CD4-positive, alpha-beta memory T cell (primary cell): ENCODE measurements at regions not wholly inside any gene's neighbourhood (a gene's known extent, or its start where the extent isn't known, plus 50 kb on each side); places are given as distances from the start of the nearest gene placed in this dataset.
"Not testable (repeated sequence)": the region's sequence is repeated elsewhere in the genome, so short reads cannot be mapped to it uniquely, and the experiment has no call there.

ENCODE experiments used
- CTCF ChIA-PET: fragments of 350-600 bp; sonication (Branson Sonifier 250); formaldehyde crosslinking; loops from one replicate; lab custom pipeline; 2021; ENCODE audit warnings: inconsistent platforms; ENCODE audit not compliant: partially characterized antibody; lab: Charles Lee
- POLR2A ChIA-PET: fragments of 350-600 bp; sonication (Branson Sonifier 250); formaldehyde crosslinking; loops from one replicate; lab custom pipeline; 2021; ENCODE audit not compliant: partially characterized antibody; lab: Charles Lee
- DNase-seq, 5 donors: peaks; one replicate each; pipeline versions ENCODE4 v3.0.0 to v3.0.0-alpha.2; 2020 to 2022; ENCODE audit warnings: mixed read lengths in 1 of 5
- H3K27ac ChIP-seq: one replicate; pipeline ENCODE4 v1.7.0; 2013; ENCODE audit warnings: low read depth, low read length
- H3K27me3 ChIP-seq: 2 replicates; pipeline ENCODE4 v1.7.0; 2013; ENCODE audit warnings: mild to moderate bottlenecking, low read length, moderate library complexity; ENCODE audit not compliant: insufficient read depth
- H3K36me3 ChIP-seq: 2 replicates; pipeline ENCODE4 v1.7.0; 2013; ENCODE audit warnings: mild to moderate bottlenecking, low read length, moderate library complexity; ENCODE audit not compliant: insufficient read depth
- H3K4me1 ChIP-seq: 2 replicates; pipeline ENCODE4 v1.7.0; 2013; ENCODE audit warnings: mild to moderate bottlenecking, low read length, moderate library complexity; ENCODE audit not compliant: insufficient read depth
- H3K4me3 ChIP-seq, 2 donors: one replicate each; pipeline ENCODE4 v1.7.0; 2013; ENCODE audit warnings: low read length in 2 of 2, mild to moderate bottlenecking in 1 of 2
- H3K9me3 ChIP-seq, 2 donors: one replicate each; pipeline ENCODE4 v1.7.0; 2013; ENCODE audit warnings: low read length in 2 of 2, control low read depth in 1 of 2; ENCODE audit not compliant: control insufficient read depth in 1 of 2
- H3K27ac Mint-ChIP-seq, 7 donors: one replicate each; pipeline ENCODE4 v1.8.0; 2020 to 2021; ENCODE audit warnings: mixed read lengths in 7 of 7, mild to moderate bottlenecking in 6 of 7, inconsistent platforms in 3 of 7, moderate library complexity in 3 of 7
- H3K27me3 Mint-ChIP-seq, 2 donors: one replicate each; pipeline ENCODE4 v1.8.0; 2020 to 2021; ENCODE audit warnings: mixed read lengths in 2 of 2
- H3K36me3 Mint-ChIP-seq, 2 donors: one replicate each; pipeline ENCODE4 v1.8.0; 2020 to 2021; ENCODE audit warnings: mixed read lengths in 2 of 2, inconsistent platforms in 1 of 2, mild to moderate bottlenecking in 1 of 2
- H3K4me1 Mint-ChIP-seq, 4 donors: one replicate each; pipeline ENCODE4 v1.8.0; 2020 to 2021; ENCODE audit warnings: mixed read lengths in 4 of 4, mild to moderate bottlenecking in 1 of 4
- H3K4me3 Mint-ChIP-seq, 8 donors: one replicate each; pipeline ENCODE4 v1.8.0; 2020 to 2021; ENCODE audit warnings: mixed read lengths in 8 of 8, mild to moderate bottlenecking in 7 of 8, moderate library complexity in 6 of 8, inconsistent platforms in 3 of 8
- H3K9me3 Mint-ChIP-seq, 8 donors: one replicate each; pipeline ENCODE4 v1.8.0; 2020 to 2021; ENCODE audit warnings: mixed read lengths in 8 of 8, mild to moderate bottlenecking in 5 of 8, inconsistent platforms in 3 of 8, moderate library complexity in 1 of 8
- intact Hi-C: fragments of 100-400 bp; cut with micrococcal nuclease; formaldehyde crosslinking; loops from one replicate; pipeline ENCODE4 v1.15.1; 2023

DNA sequence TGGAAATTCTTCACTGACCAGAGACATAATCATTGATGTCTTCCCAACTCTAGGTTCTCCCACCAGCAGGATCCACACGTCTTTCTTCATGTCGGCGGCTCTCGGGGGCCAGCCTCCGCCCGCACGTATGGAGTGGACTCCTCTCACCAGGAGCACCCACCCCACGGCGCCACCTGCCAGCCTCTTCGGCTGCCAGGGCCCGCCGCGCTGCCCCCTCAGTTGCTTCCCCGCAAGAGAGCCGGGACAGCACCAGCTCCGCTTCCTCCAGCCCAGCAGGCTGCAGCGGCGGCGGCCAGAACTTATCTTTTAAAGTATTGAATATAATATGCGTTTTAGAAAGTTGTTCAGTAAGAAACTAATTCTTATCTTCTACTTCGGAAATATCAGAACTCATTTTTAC lies 273.5 kb downstream of the LIPI start:
- Mint-ChIP-seq H3K4me1 (no peaks in the 10 kb centered on the region), H3K4me3 (no peak overlapping the region), H3K9me3 (peaks cover 0 to 9% (median 4%) of the 10 kb centered on the region in 8 donors), H3K27ac (no peak overlapping the region), H3K36me3 (peaks cover 0 to 13% of the 10 kb centered on the region in 2 donors), H3K27me3 (no peaks in the 10 kb centered on the region)
- Histone ChIP-seq H3K36me3 (no peaks in the 10 kb centered on the region), H3K27me3 (no peaks in the 10 kb centered on the region), H3K4me3 (no peak overlapping the region), H3K9me3 (no peaks in the 10 kb centered on the region), H3K27ac (no peak overlapping the region), H3K4me1 (no peaks in the 10 kb centered on the region)
- ChIA-PET CTCF (no interaction called here), POLR2A (no interaction called here)
- no peak for DNase-seq
- intact Hi-C loops: no loop called here

DNA sequence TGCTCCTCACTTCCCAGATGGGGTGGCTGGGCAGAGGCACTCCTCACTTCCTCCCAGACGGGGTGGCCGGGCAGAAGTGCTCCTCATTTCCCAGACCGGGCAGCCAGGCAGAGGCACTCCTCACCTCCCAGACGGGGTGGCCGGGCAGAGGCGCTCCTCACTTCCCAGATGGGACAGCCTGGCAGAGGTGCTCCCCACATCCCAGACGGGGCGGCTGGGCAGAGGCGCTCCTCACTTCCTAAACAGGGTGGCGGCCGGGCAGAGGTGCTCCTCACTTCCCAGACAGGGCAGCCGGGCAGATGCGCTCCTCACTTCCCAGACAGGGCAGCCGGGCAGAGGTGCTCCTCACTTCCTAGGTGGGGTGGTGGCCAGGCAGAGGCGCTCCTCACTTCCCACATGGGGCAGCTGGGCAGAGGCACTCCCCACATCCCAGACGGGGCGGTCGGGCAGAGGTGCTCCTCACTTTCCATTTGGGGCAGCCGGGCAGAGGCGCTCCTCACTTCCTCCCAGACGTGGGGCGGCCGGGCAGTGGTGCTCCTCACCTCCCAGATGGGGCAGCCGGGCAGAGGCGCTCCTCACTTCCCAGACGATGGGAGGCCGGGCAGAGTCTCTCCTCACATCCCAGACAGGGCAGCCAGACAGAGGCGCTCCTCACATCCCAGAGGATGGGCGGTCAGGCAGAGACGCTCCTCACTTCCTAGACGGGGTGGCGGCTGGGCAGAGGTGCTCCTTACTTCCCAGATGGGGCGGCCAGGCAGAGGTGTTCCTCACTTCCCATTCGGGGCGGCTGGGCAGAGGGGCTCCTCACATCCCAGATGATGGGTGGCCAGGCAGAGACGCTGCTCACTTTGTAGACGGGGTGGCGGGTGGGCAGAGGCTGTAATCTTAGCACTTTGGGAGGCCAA lies 274.5 kb downstream of the LIPI start:
- H3K9me3 Mint-ChIP-seq, H3K27me3 ChIP-seq, H3K27me3 Mint-ChIP-seq, intact Hi-C loops, H3K4me3 Mint-ChIP-seq, H3K4me1 Mint-ChIP-seq, H3K9me3 ChIP-seq, DNase-seq, H3K4me1 ChIP-seq, H3K36me3 ChIP-seq, POLR2A ChIA-PET, H3K27ac ChIP-seq, H3K4me3 ChIP-seq, CTCF ChIA-PET: not testable (repeated sequence)
- H3K27ac Mint-ChIP-seq: peak overlapping the region in 1 of 7 donors; percentile 29
- peaks cover 0 to 13% of the 10 kb centered on the region in 2 donors for H3K36me3 Mint-ChIP-seq

GRCh38 chr21:13935396-13936032 lies 275.2 kb downstream of the LIPI start:
- H3K27ac Mint-ChIP-seq, H3K27ac ChIP-seq, H3K27me3 ChIP-seq, H3K4me3 Mint-ChIP-seq, H3K36me3 ChIP-seq, CTCF ChIA-PET, intact Hi-C loops, H3K4me1 Mint-ChIP-seq, DNase-seq, H3K9me3 ChIP-seq, H3K4me1 ChIP-seq, H3K9me3 Mint-ChIP-seq, H3K27me3 Mint-ChIP-seq, POLR2A ChIA-PET, H3K4me3 ChIP-seq: not testable (repeated sequence)
- peaks cover 0 to 13% of the 10 kb centered on the region in 2 donors for H3K36me3 Mint-ChIP-seq

DNA sequence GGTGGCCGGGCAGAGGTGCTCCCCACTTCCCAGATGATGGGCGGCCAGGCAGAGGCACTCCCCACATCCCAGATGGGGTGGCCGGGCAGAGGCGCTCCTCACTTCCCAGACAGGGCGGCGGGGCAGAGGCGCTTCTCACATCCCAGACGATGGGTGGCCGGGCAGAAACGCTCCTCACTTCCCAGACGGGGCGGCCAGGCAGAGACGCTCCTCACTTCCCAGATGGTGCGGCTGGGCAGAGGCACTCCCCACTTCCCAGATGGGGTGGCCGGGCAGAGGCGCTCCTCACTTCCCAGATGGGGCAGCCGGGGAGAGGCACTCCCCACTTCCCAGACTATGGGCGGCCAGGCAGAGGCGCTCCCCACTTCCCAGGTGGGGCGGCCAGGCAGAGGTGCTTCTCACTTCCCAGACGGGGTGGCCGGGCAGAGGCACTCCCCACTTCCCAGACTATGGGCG lies 275.8 kb downstream of the LIPI start:
- POLR2A ChIA-PET, H3K4me3 Mint-ChIP-seq, H3K27ac ChIP-seq, H3K27me3 ChIP-seq, H3K27ac Mint-ChIP-seq, H3K4me1 Mint-ChIP-seq, H3K27me3 Mint-ChIP-seq, H3K4me3 ChIP-seq, H3K36me3 ChIP-seq, H3K4me1 ChIP-seq, H3K9me3 Mint-ChIP-seq, H3K9me3 ChIP-seq, CTCF ChIA-PET, intact Hi-C loops: not testable (repeated sequence)
- peaks cover 0 to 13% of the 10 kb centered on the region in 2 donors for H3K36me3 Mint-ChIP-seq
- peak in 1 of 5 donors; percentile 22 for DNase-seq

GRCh38 chr21:13923175-13923574 lies 287.6 kb downstream of the LIPI start:
- H3K4me1 Mint-ChIP-seq, CTCF ChIA-PET, intact Hi-C loops: not testable (repeated sequence)

DNA sequence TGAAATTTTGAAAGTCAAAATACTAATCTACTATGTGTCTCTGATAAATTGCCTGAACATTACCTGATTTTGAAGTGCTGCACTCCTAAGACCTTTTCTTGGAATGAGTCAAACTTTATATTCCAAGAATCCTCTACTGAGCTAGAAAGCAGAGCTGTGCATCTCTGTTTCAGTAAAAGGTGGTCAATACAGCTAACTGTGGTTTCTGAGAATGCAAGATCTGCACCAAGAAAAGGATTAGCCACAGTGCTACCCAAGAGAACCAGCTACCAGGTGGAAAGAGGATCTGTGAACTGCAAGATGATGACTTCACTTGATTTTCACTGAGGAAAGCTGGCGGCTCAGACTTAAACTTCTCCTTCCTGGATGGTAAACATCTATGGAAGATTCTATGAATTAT lies 289.3 kb downstream of the LIPI start:
- POLR2A ChIA-PET, H3K4me1 ChIP-seq, CTCF ChIA-PET, H3K4me3 Mint-ChIP-seq, DNase-seq, H3K9me3 Mint-ChIP-seq, H3K27ac Mint-ChIP-seq, H3K36me3 ChIP-seq, H3K4me3 ChIP-seq, H3K36me3 Mint-ChIP-seq, H3K9me3 ChIP-seq, H3K4me1 Mint-ChIP-seq, H3K27me3 ChIP-seq, H3K27me3 Mint-ChIP-seq, intact Hi-C loops, H3K27ac ChIP-seq: not testable (repeated sequence)

More at GRCh38 chr21:13923175-13923574, 287.6 kb downstream of the LIPI start:
- DNase-seq, H3K27me3 Mint-ChIP-seq, H3K4me3 Mint-ChIP-seq, H3K27ac ChIP-seq, H3K9me3 Mint-ChIP-seq, H3K9me3 ChIP-seq, H3K36me3 Mint-ChIP-seq, H3K36me3 ChIP-seq, H3K4me1 ChIP-seq, POLR2A ChIA-PET, H3K4me3 ChIP-seq, H3K27me3 ChIP-seq, H3K27ac Mint-ChIP-seq: not testable (repeated sequence)

DNA sequence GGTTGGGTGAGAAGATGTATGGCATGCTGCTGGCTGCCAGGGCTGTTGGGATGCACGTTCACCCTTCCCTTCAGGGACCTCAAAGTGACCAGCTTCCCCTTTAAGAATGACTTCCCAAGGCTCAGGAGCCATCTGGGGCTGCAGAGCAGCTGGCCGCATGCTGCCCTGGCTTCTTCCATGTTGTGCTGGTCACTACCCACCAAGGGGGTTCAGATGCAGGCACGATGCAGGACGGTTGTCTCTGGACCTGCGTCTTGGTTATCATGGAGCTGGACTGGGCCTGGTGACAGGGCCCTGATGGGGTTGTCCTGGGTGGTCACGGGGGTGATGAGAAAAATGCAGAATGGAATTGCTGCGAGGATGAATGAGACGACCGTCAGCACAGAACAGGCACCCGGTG lies 297.8 kb downstream of the POTED start:
- DNase-seq, H3K4me3 Mint-ChIP-seq, H3K36me3 Mint-ChIP-seq, H3K27me3 ChIP-seq, H3K9me3 ChIP-seq, H3K4me1 ChIP-seq, POLR2A ChIA-PET, CTCF ChIA-PET, H3K27ac ChIP-seq, H3K36me3 ChIP-seq, intact Hi-C loops, H3K4me1 Mint-ChIP-seq, H3K27me3 Mint-ChIP-seq, H3K9me3 Mint-ChIP-seq, H3K27ac Mint-ChIP-seq, H3K4me3 ChIP-seq: not testable (repeated sequence)
